Naive thymus-derived CD4-positive, alpha-beta T cell (primary cell): ENCODE measurements at regions not wholly inside any gene's neighbourhood (a gene's known extent, or its start where the extent isn't known, plus 50 kb on each side); places are given as distances from the start of the nearest gene placed in this dataset.
A peak's percentile ranks its signal among the peaks of the same experiment; 100 is the strongest.
"Not testable (repeated sequence)": the region's sequence is repeated elsewhere in the genome, so short reads cannot be mapped to it uniquely, and the experiment has no call there.

Experiments used
- ATAC-seq: fragments of 150-1000 bp; cut with Tn5 transposase; 2 replicates; pipeline ENCODE4 v1.10.0; 2021; ENCODE audit warnings: mild to moderate bottlenecking, moderate library complexity
- CTCF ChIA-PET: fragments of 350-600 bp; sonication (Branson Sonifier 250); formaldehyde crosslinking; loops from one replicate; lab custom pipeline; 2021; ENCODE audit warnings: antibody characterized with exemption; lab: Charles Lee
- POLR2A ChIA-PET: fragments of 350-600 bp; sonication (Branson Sonifier 250); formaldehyde crosslinking; loops from one replicate; lab custom pipeline; 2021; ENCODE audit warnings: antibody characterized with exemption, inconsistent platforms; lab: Charles Lee
- DNase-seq, 9 donors: peaks; one replicate each; pipeline versions ENCODE4 v3.0.0 to v3.0.0-alpha.2; 2020 to 2022; ENCODE audit warnings: mixed read lengths in 1 of 9
- H3K27ac ChIP-seq: one replicate; pipeline ENCODE4 v1.7.0; 2013; ENCODE audit warnings: mild to moderate bottlenecking, low read depth, low read length, moderate library complexity
- H3K27me3 ChIP-seq, 2 donors: one replicate each; pipeline ENCODE4 v1.7.0; 2013; ENCODE audit warnings: low read length in 2 of 2, mild to moderate bottlenecking in 2 of 2, moderate library complexity in 2 of 2; ENCODE audit not compliant: control insufficient read depth in 2 of 2, insufficient read depth in 2 of 2
- H3K36me3 ChIP-seq, 3 experiments: 1 replicate in 2 of 3; 2 replicates in 1 of 3; pipeline ENCODE4 v1.7.0; 2013; ENCODE audit warnings: low read length in 3 of 3, mild to moderate bottlenecking in 3 of 3, moderate library complexity in 1 of 3; ENCODE audit not compliant: insufficient read depth in 3 of 3, control insufficient read depth in 2 of 3
- H3K4me1 ChIP-seq, 2 donors: one replicate each; pipeline ENCODE4 v1.7.0; 2013; ENCODE audit warnings: low read length in 2 of 2, mild to moderate bottlenecking in 2 of 2, moderate library complexity in 1 of 2; ENCODE audit not compliant: control insufficient read depth in 2 of 2, insufficient read depth in 2 of 2
- H3K4me3 ChIP-seq: 2 replicates; pipeline ENCODE4 v1.7.0; 2013; ENCODE audit warnings: mild to moderate bottlenecking, low read length
- H3K9me3 ChIP-seq, 3 experiments: 1 replicate in 2 of 3; 2 replicates in 1 of 3; pipeline ENCODE4 v1.7.0; 2013; ENCODE audit warnings: low read length in 3 of 3; ENCODE audit not compliant: control insufficient read depth in 2 of 3
- H3K27ac Mint-ChIP-seq, 9 donors: one replicate each; pipeline ENCODE4 v1.8.0; 2020 to 2022; ENCODE audit warnings: mixed read lengths in 9 of 9, mild to moderate bottlenecking in 8 of 9, moderate library complexity in 5 of 9, inconsistent platforms in 2 of 9
- H3K27me3 Mint-ChIP-seq, 5 donors: one replicate each; pipeline ENCODE4 v1.8.0; 2021 to 2022; ENCODE audit warnings: mixed read lengths in 5 of 5, mild to moderate bottlenecking in 1 of 5
- H3K36me3 Mint-ChIP-seq, 5 donors: one replicate each; pipeline ENCODE4 v1.8.0; 2020 to 2022; ENCODE audit warnings: mixed read lengths in 5 of 5, mild to moderate bottlenecking in 3 of 5, inconsistent platforms in 1 of 5
- H3K4me1 Mint-ChIP-seq, 7 donors: one replicate each; pipeline ENCODE4 v1.8.0; 2020 to 2022; ENCODE audit warnings: mixed read lengths in 7 of 7, mild to moderate bottlenecking in 3 of 7, inconsistent platforms in 1 of 7
- H3K4me3 Mint-ChIP-seq, 10 donors: one replicate each; pipeline ENCODE4 v1.8.0; 2020 to 2022; ENCODE audit warnings: mild to moderate bottlenecking in 10 of 10, mixed read lengths in 10 of 10, moderate library complexity in 6 of 10, inconsistent platforms in 2 of 10
- H3K9me3 Mint-ChIP-seq, 11 donors: one replicate each; pipeline ENCODE4 v1.8.0; 2020 to 2022; ENCODE audit warnings: mixed read lengths in 11 of 11, mild to moderate bottlenecking in 4 of 11, inconsistent platforms in 1 of 11, moderate library complexity in 1 of 11
- intact Hi-C, 2 donors: fragments of 100-400 bp; cut with micrococcal nuclease; formaldehyde crosslinking; loops; one replicate each; pipeline ENCODE4 v1.15.1; 2023

DNA sequence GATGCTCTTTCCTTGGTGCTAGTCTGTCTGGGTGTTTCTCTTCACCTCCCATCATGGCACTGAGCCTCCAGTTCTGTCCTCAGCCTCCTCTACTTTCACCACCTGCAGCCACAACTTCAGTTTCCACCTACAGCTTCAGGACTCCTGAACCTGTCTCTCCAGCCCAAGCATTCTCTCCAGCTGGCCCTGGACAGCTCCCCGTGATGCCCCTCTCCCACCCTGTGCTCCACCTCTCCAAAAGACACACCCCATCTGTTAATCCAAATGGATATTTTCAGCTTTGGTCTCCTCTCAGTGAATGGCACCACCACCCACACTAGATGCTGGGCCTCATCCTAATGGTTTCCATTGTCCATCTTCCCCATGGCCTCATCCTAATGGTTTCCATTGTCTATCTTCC is 79.5 kb upstream of the NEDD9 start:
- Mint-ChIP-seq H3K27me3 (no peaks in the 10 kb centered on the region), H3K27ac (peak overlapping the region in 1 of 9 donors; percentile 31), H3K36me3 (peaks cover 22 to 66% (median 53%) of the 10 kb centered on the region in 5 donors), H3K4me3 (no peak overlapping the region), H3K4me1 (peaks cover 4 to 26% (median 21%) of the 10 kb centered on the region in 7 donors), H3K9me3 (peaks cover 0 to 9% (median 0%) of the 10 kb centered on the region in 11 donors)
- ChIA-PET CTCF (no interaction called here), POLR2A (no interaction called here)
- ATAC-seq (no peak), DNase-seq (no peak)
- Histone ChIP-seq H3K9me3 (no peaks in the 10 kb centered on the region), H3K4me3 (no peak overlapping the region), H3K4me1 (no peaks in the 10 kb centered on the region), H3K27me3 (no peaks in the 10 kb centered on the region), H3K27ac (no peak overlapping the region), H3K36me3 (peaks cover 0 to 3% (median 0%) of the 10 kb centered on the region in 3 experiments)
- intact Hi-C loops: loop anchor here in 1 of 2 donors (10.0 kb wide), 1 partner anchor 183 kb away; no protein-coding TSS in a partner anchor

DNA sequence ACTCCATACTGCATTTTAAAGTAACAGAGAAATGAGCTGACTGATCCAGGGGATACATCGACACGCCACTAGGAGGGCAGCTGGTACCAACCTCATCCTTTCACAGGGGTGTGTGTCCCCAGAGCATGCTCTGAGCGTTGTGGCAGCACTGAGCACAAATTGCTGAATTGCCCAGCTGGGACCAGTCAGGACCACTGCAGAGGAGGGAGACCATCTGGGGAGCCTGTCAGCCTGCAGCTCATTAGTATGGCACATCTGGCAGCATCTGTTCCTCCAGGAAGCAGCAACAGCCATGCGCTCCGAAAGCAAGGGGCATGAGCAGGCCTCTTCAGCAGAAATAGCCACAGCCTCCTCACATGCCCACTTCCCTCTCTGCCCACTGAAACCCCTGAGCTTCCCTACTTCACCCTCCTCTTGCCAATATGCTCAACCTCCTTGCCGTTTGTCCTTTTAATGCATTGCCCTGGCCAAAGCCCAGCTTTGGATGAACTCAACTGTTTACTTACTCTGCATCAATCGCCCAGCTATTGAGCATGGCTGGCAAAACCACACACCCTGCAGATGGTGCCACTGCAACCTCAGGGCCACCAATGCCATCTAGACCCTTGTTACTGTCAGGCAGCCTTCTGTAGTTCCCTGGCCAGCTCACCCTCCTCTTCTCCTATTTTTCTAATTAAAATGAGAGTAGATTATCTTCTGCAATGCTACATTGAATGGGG is 77.6 kb upstream of the NEDD9 start:
- Mint-ChIP-seq H3K9me3 (peaks cover 0 to 9% (median under 1%) of the 10 kb centered on the region in 11 donors), H3K27ac (no peak overlapping the region), H3K4me1 (peaks cover 4 to 25% (median 14%) of the 10 kb centered on the region in 7 donors), H3K36me3 (peaks cover 16 to 67% (median 58%) of the 10 kb centered on the region in 5 donors), H3K27me3 (no peaks in the 10 kb centered on the region), H3K4me3 (no peak overlapping the region)
- Histone ChIP-seq H3K27me3 (no peaks in the 10 kb centered on the region), H3K4me1 (no peaks in the 10 kb centered on the region), H3K9me3 (no peaks in the 10 kb centered on the region), H3K36me3 (peaks cover 0 to 20% (median 0%) of the 10 kb centered on the region in 3 experiments), H3K4me3 (no peak overlapping the region), H3K27ac (no peak overlapping the region)
- DNase-seq: no peak
- intact Hi-C loops: loop anchor here in 1 of 2 donors (10.0 kb wide), 1 partner anchor 185 kb away; no protein-coding TSS in a partner anchor
- ChIA-PET POLR2A (no interaction called here), CTCF (no interaction called here)
- peak; percentile 29 for ATAC-seq

DNA sequence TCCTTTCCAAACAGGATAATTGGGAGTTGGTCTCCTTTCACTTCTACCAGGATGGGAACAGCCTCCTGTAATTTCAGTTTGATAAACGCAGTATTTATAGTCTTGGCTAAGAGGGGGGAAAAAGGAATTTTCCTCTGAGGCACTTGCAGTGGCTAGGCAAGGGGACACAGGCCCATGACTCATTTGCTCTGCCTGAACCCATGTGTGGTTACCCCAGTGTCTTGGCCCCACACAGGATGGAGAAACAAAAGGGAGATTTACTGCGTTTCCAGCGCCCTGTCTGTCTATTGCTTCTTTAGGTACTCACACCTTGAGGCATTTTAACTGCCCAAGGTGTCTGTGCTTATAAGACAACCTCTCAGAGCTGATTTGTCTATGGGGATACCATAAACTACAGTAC is 74.8 kb upstream of the NEDD9 start:
- Mint-ChIP-seq H3K27me3 (no peaks in the 10 kb centered on the region), H3K9me3 (peaks cover 0 to 12% (median 7%) of the 10 kb centered on the region in 11 donors), H3K4me1 (peaks cover 8 to 33% (median 16%) of the 10 kb centered on the region in 7 donors), H3K4me3 (no peak overlapping the region), H3K27ac (no peak overlapping the region), H3K36me3 (peaks cover 29 to 80% (median 69%) of the 10 kb centered on the region in 5 donors)
- no peak overlapping the region for H3K27ac ChIP-seq
- DNase-seq (no peak), ATAC-seq (no peak)
- H3K4me3 ChIP-seq: no peak overlapping the region
- POLR2A ChIA-PET: no interaction called here
- peaks cover 0 to 28% (median 0%) of the 10 kb centered on the region in 3 experiments for H3K36me3 ChIP-seq
- H3K4me1 ChIP-seq: no peaks in the 10 kb centered on the region
- CTCF ChIA-PET: no interaction called here
- H3K9me3 ChIP-seq: no peaks in the 10 kb centered on the region
- intact Hi-C loops: no loop called here
- no peaks in the 10 kb centered on the region for H3K27me3 ChIP-seq

DNA sequence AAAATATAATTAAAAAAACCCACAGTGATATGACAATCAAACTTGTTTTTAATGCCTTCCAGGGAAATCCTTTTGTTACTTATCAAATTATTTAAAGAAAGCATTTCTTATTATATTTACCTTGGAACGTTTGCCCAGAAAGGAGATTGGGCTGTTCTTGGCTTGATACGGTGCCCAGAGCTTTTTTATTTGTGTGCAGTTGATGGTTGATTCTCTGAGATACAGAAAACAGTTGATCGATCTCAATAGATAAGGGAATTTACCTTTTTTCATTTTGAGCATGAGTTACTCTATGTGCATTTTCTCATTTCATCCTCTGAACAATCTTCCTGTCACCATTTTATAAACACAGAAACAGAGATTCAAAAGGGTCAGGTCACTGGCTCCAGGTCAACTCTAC is 72.5 kb upstream of the NEDD9 start:
- no peaks in the 10 kb centered on the region for H3K27me3 Mint-ChIP-seq
- Histone ChIP-seq H3K4me3 (no peak overlapping the region), H3K36me3 (peaks cover 0 to 28% (median 0%) of the 10 kb centered on the region in 3 experiments), H3K4me1 (no peaks in the 10 kb centered on the region), H3K27me3 (no peaks in the 10 kb centered on the region), H3K9me3 (no peaks in the 10 kb centered on the region), H3K27ac (no peak overlapping the region)
- peaks cover 1 to 25% (median 15%) of the 10 kb centered on the region in 11 donors for H3K9me3 Mint-ChIP-seq
- ChIA-PET CTCF (no interaction called here), POLR2A (no interaction called here)
- peaks cover 33 to 86% (median 80%) of the 10 kb centered on the region in 5 donors for H3K36me3 Mint-ChIP-seq
- peaks cover 10 to 33% (median 24%) of the 10 kb centered on the region in 7 donors for H3K4me1 Mint-ChIP-seq
- intact Hi-C loops: no loop called here
- no peak overlapping the region for H3K4me3 Mint-ChIP-seq
- ATAC-seq (no peak), DNase-seq (no peak)
- no peak overlapping the region for H3K27ac Mint-ChIP-seq

DNA sequence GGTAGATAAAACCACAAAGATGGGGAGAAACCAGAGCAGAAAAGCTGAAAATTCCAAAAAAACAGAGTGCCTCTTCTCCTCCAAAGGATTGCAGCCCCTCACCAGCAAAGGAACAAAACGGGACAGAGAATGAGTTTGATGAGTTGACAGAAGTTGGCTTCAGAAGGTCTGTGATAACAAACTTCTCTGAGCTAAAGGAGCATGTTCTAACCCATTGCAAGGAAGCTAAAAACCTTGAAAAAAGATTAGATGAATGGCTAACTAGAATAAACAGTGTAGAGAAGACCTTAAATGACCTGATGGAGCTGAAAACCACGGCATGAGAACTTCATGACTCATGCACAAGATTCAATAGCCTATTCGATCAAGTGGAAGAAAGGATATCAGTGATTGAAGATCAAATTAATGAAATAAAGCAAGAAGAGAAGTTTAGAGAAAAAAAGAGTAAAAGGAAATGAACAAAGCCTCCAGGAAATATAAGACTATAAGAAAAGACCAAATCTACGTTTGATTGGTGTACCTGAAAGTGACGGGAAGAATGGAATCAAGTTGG is 67.5 kb upstream of the NEDD9 start:
- Mint-ChIP-seq H3K27ac (peak overlapping the region in 3 of 9 donors; percentile 31 to 64 (median 39)), H3K36me3 (peaks cover 42 to 97% (median 83%) of the 10 kb centered on the region in 5 donors), H3K9me3 (peaks cover 3 to 33% (median 17%) of the 10 kb centered on the region in 11 donors), H3K4me1 (peaks cover 16 to 42% (median 22%) of the 10 kb centered on the region in 7 donors)
- H3K9me3 ChIP-seq, ATAC-seq, intact Hi-C loops, H3K4me3 ChIP-seq, DNase-seq, H3K27me3 ChIP-seq, H3K27ac ChIP-seq, CTCF ChIA-PET, H3K27me3 Mint-ChIP-seq, H3K4me1 ChIP-seq, H3K4me3 Mint-ChIP-seq: not testable (repeated sequence)
- peaks cover 0 to 24% (median 0%) of the 10 kb centered on the region in 3 experiments for H3K36me3 ChIP-seq
- POLR2A ChIA-PET: interaction anchor here (0.7 kb wide), 1 partner anchor 34 kb away, joined by 3 read pairs; no protein-coding TSS in a partner anchor

DNA sequence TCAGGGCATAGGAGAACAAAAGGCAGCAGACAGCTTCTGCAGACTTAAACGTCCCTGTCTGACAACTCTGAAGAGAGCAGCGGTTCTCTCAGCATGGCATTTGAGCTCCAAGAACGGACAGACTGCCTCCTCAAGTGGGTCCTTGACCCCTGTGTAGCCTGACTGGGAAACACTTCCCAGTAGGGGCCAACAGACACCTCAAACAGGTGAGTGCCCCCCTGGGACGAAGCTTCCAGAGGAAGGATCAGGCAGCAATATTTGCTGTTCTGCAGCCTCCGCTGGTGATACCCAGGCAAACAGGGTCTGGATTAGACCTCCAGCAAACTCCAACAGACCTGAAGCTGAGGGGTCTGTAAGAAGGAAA is 66.9 kb upstream of the NEDD9 start:
- POLR2A ChIA-PET, ATAC-seq, H3K4me3 ChIP-seq, CTCF ChIA-PET, H3K27ac ChIP-seq, H3K4me1 ChIP-seq, intact Hi-C loops, H3K27me3 Mint-ChIP-seq, H3K9me3 ChIP-seq, DNase-seq, H3K4me3 Mint-ChIP-seq, H3K27me3 ChIP-seq: not testable (repeated sequence)
- H3K4me1 Mint-ChIP-seq: peaks cover 16 to 44% (median 23%) of the 10 kb centered on the region in 7 donors
- peaks cover 0 to 19% (median 0%) of the 10 kb centered on the region in 3 experiments for H3K36me3 ChIP-seq
- H3K27ac Mint-ChIP-seq: peak overlapping the region in 2 of 9 donors; percentile 7 to 64
- H3K9me3 Mint-ChIP-seq: peaks cover 3 to 32% (median 17%) of the 10 kb centered on the region in 11 donors
- H3K36me3 Mint-ChIP-seq: peaks cover 41 to 97% (median 83%) of the 10 kb centered on the region in 5 donors
